Neuronal stem cell (in vitro differentiated cells): ENCODE measurements at regions not wholly inside any gene's neighbourhood (a gene's known extent, or its start where the extent isn't known, plus 50 kb on each side); places are given as distances from the start of the nearest gene placed in this dataset.

Experiments used
- DNase-seq: peaks from one replicate; pipeline ENCODE4 v3.0.0-alpha.2; 2013; ENCODE audit warnings: low spot score
- H2AFZ ChIP-seq: one replicate; pipeline ENCODE4 v1.6.1; 2013; ENCODE audit warnings: mild to moderate bottlenecking, low read length, inconsistent platforms
- H2AK5ac ChIP-seq: 2 replicates; pipeline ENCODE4 v1.6.1; 2013; ENCODE audit warnings: low read depth, mild to moderate bottlenecking, inconsistent platforms, low read length, moderate library complexity, mixed read lengths
- H2BK120ac ChIP-seq: 2 replicates; pipeline ENCODE4 v1.6.1; 2013; ENCODE audit warnings: low read depth, mild to moderate bottlenecking, inconsistent platforms, low read length, moderate library complexity, mixed read lengths
- H2BK12ac ChIP-seq: one replicate; pipeline ENCODE4 v1.6.1; 2013; ENCODE audit warnings: low read length, inconsistent platforms
- H2BK15ac ChIP-seq: 2 replicates; pipeline ENCODE4 v1.6.1; 2013; ENCODE audit warnings: mild to moderate bottlenecking, low read length, inconsistent platforms, mixed read lengths
- H2BK5ac ChIP-seq: one replicate; pipeline ENCODE4 v1.6.1; 2013; ENCODE audit warnings: inconsistent platforms, mild to moderate bottlenecking, low read length, moderate library complexity
- H3K14ac ChIP-seq: one replicate; pipeline ENCODE4 v1.6.1; 2013; ENCODE audit warnings: low read length, inconsistent platforms
- H3K18ac ChIP-seq: 2 replicates; pipeline ENCODE4 v1.6.1; 2013; ENCODE audit warnings: low read length, inconsistent platforms
- H3K23ac ChIP-seq: 2 replicates; pipeline ENCODE4 v1.6.1; 2013; ENCODE audit warnings: low read depth, mild to moderate bottlenecking, mixed read lengths, low read length, inconsistent platforms; ENCODE audit not compliant: poor library complexity
- H3K27ac ChIP-seq: replicated peaks from 3 replicates; pipeline ENCODE4 v1.5.1; 2013; ENCODE audit warnings: low read length, inconsistent platforms
- H3K27me3 ChIP-seq, 3 experiments: 2 replicates each; pipeline ENCODE4 v1.6.1; 2013; ENCODE audit warnings: low read length in 3 of 3, mild to moderate bottlenecking in 2 of 3, inconsistent platforms in 1 of 3, low read depth in 1 of 3, mixed read lengths in 1 of 3, moderate library complexity in 1 of 3; ENCODE audit not compliant: control insufficient read depth in 3 of 3, insufficient read depth in 3 of 3
- H3K36me3 ChIP-seq, 2 donors: replicated peaks in 1 of 2; 2 replicates each; pipeline ENCODE4 v1.6.1; 2013; ENCODE audit warnings: low read length in 2 of 2; ENCODE audit not compliant: control insufficient read depth in 2 of 2, insufficient read depth in 2 of 2
- H3K4ac ChIP-seq: 2 replicates; pipeline ENCODE4 v1.6.1; 2013; ENCODE audit warnings: inconsistent platforms, mild to moderate bottlenecking, low read length, moderate library complexity
- H3K4me1 ChIP-seq, 2 donors: 1 replicate in 1 of 2; 2 replicates in 1 of 2; pipeline ENCODE4 v1.6.1; 2013; ENCODE audit warnings: low read length in 2 of 2, low read depth in 1 of 2; ENCODE audit not compliant: control insufficient read depth in 2 of 2, insufficient read depth in 1 of 2
- H3K4me2 ChIP-seq: one replicate; pipeline ENCODE4 v1.6.1; 2013; ENCODE audit warnings: mild to moderate bottlenecking, low read length, inconsistent platforms; ENCODE audit not compliant: insufficient read depth, poor library complexity, severe bottlenecking
- H3K4me3 ChIP-seq, 2 donors: 2 replicates each; pipeline ENCODE4 v1.5.1; 2013; ENCODE audit warnings: low read length in 2 of 2, mild to moderate bottlenecking in 2 of 2, inconsistent platforms in 1 of 2, moderate library complexity in 1 of 2
- H3K79me1 ChIP-seq: one replicate; pipeline ENCODE4 v1.6.1; 2013; ENCODE audit warnings: low read depth, mild to moderate bottlenecking, inconsistent platforms, low read length, moderate library complexity
- H3K9ac ChIP-seq: one replicate; pipeline ENCODE4 v1.6.1; 2013; ENCODE audit warnings: mild to moderate bottlenecking, low read depth, low read length, inconsistent platforms; ENCODE audit not compliant: poor library complexity
- H3K9me3 ChIP-seq, 2 donors: replicated peaks in 1 of 2; 2 replicates each; pipeline versions ENCODE3 to v1.6.1; 2013; ENCODE audit warnings: low read length in 2 of 2, mild to moderate bottlenecking in 2 of 2, inconsistent platforms in 1 of 2, low read depth in 1 of 2, mixed read lengths in 1 of 2, moderate library complexity in 1 of 2; ENCODE audit not compliant: control insufficient read depth in 2 of 2, insufficient read depth in 1 of 2
- H4K8ac ChIP-seq: one replicate; pipeline ENCODE4 v1.6.1; 2013; ENCODE audit warnings: low read depth, mild to moderate bottlenecking, inconsistent platforms, low read length, moderate library complexity
- H4K91ac ChIP-seq: one replicate; pipeline ENCODE4 v1.6.1; 2013; ENCODE audit warnings: low read length, low read depth, mild to moderate bottlenecking, inconsistent platforms; ENCODE audit not compliant: poor library complexity
- WGBS, 2 donors: extraction: QIAGEN DNeasy Blood & Tissue Kit; methylation state at CpG; one replicate each; pipeline ENCODE4 v1.1.7; 2013; ENCODE audit warnings: missing lambda C conversion rate in 2 of 2, mixed read lengths in 1 of 2; ENCODE audit not compliant: insufficient read length in 2 of 2, insufficient replicate concordance in 1 of 2; ENCODE audit errors: extremely low coverage in 2 of 2; 5-methylcytosine and 5-hydroxymethylcytosine counted together

DNA sequence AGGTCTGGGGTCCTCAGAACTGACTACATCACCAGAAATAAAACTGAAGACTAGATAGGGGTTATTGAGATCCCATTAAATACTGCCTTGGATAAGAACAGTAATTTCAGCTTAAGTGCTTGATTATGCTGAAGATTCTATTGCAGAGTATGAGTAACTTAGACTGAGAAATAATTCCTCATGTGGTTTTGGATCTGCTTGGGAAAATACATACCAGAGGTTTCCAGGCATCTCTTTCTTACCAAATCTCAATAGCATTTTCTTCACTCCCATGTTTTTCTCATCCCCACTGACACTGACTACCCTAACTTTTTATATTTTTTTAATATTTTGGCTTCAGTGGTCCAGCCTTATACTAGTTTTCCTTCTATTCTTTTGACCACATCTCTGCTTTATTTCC lies 92.0 kb upstream of the TEX13D start:
- Histone ChIP-seq H2BK15ac (no peak overlapping the region), H2BK5ac (no peak overlapping the region), H3K4ac (no peak overlapping the region), H3K36me3 (no peaks in the 10 kb centered on the region), H3K9ac (no peak overlapping the region), H3K27me3 (no peaks in the 10 kb centered on the region), H3K4me1 (no peaks in the 10 kb centered on the region), H2BK120ac (no peak overlapping the region), H3K14ac (no peak overlapping the region), H3K4me3 (no peak overlapping the region), H2AK5ac (no peak overlapping the region), H3K79me1 (no peaks in the 10 kb centered on the region), H3K9me3 (no peaks in the 10 kb centered on the region), H4K91ac (no peak overlapping the region), H2AFZ (no peak overlapping the region), H3K4me2 (no peak overlapping the region), H2BK12ac (no peak overlapping the region), H3K23ac (no peak overlapping the region), H3K27ac (no peak overlapping the region), H3K18ac (no peak overlapping the region), H4K8ac (no peak overlapping the region)
- DNase-seq = no peak

- Histone ChIP-seq H2BK15ac (no peak overlapping the region), H3K4me1 (no peaks in the 10 kb centered on the region), H3K14ac (no peak overlapping the region), H2AFZ (peak overlapping the region; percentile 58), H2AK5ac (no peak overlapping the region), H3K9ac (no peak overlapping the region), H3K9me3 (no peaks in the 10 kb centered on the region), H2BK12ac (no peak overlapping the region), H3K4me3 (no peak overlapping the region), H3K27ac (no peak overlapping the region), H3K18ac (no peak overlapping the region), H3K36me3 (no peaks in the 10 kb centered on the region), H3K23ac (no peak overlapping the region), H3K79me1 (no peaks in the 10 kb centered on the region), H4K8ac (no peak overlapping the region), H3K4me2 (no peak overlapping the region), H3K4ac (no peak overlapping the region), H2BK5ac (no peak overlapping the region), H3K27me3 (no peaks in the 10 kb centered on the region), H2BK120ac (no peak overlapping the region), H4K91ac (no peak overlapping the region)
- no peak for DNase-seq
- WGBS, 2 donors = no CpG with 5 or more reads among the region's 5 CpGs
Measured at GRCh38 chrX:124242131-124242530, 90.3 kb upstream of the TEX13D start.

DNA sequence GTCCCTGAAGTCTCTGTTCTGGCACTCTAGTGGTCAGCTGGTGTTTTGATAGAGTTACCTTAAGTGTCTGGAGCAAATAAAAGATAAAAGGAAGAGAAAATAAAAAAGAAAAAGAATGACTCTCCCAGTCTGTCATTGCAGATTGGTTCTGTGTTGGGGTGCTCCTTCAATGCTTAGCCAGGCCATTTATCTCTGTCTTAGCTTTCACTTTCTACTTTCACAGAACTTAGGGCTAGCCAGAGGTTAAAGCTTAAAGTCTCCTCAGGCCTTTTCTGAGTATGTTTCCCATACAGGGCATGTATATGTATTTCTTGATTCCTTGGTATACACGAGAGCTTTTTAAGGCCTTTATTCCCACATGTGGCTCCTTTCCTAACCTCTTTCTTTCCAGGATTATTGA lies 83.1 kb upstream of the TEX13D start:
- Histone ChIP-seq H3K4me2 (no peak overlapping the region), H3K14ac (no peak overlapping the region), H3K27ac (no peak overlapping the region), H2AK5ac (no peak overlapping the region), H4K8ac (no peak overlapping the region), H2BK120ac (no peak overlapping the region), H3K79me1 (no peaks in the 10 kb centered on the region), H2AFZ (no peak overlapping the region), H3K27me3 (no peaks in the 10 kb centered on the region), H3K9ac (no peak overlapping the region), H2BK15ac (no peak overlapping the region), H3K4me1 (no peaks in the 10 kb centered on the region), H3K4ac (no peak overlapping the region), H2BK5ac (no peak overlapping the region), H3K9me3 (no peaks in the 10 kb centered on the region), H3K23ac (no peak overlapping the region), H3K36me3 (no peaks in the 10 kb centered on the region), H3K4me3 (no peak overlapping the region), H2BK12ac (no peak overlapping the region), H3K18ac (no peak overlapping the region), H4K91ac (no peak overlapping the region)
- WGBS, 2 donors = no CpG with 5 or more reads among the region's 1 CpG
- no peak for DNase-seq

DNA sequence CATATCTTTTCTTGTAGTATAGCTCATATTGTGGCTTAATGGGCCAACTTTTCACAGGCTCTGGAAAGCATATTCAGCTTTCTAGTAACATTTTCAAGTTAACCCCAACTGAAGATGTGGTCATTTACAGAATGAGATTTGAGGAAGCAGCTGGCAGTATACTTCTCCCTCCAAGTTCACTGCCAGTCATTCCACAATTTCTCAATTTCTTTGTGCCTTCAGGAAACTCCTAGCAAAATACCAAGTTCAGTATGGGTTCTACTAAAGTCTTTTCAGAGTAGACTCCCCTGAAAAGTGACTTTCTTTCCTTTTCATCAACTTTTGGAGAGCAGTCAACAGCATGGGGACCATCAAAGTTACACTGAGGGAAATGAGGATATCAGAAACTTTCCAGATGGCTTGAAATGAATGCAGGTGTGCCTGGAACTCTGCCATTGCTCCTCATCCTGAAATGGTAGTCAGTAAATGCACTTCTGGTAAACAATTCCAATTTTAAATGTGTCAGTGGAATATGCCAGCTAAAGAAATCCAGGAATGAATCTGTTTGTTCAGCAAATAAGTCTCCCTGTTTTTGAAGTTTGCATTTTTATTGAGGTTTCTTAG lies 81.5 kb upstream of the TEX13D start:
- Histone ChIP-seq H3K4me3 (no peak overlapping the region), H3K14ac (no peak overlapping the region), H3K23ac (no peak overlapping the region), H2AK5ac (no peak overlapping the region), H2BK15ac (no peak overlapping the region), H4K8ac (no peak overlapping the region), H3K36me3 (no peaks in the 10 kb centered on the region), H3K9me3 (no peaks in the 10 kb centered on the region), H3K79me1 (no peaks in the 10 kb centered on the region), H3K4ac (no peak overlapping the region), H3K9ac (no peak overlapping the region), H2BK120ac (no peak overlapping the region), H3K27ac (no peak overlapping the region), H2BK5ac (no peak overlapping the region), H2AFZ (no peak overlapping the region), H4K91ac (no peak overlapping the region), H3K4me1 (no peaks in the 10 kb centered on the region), H3K4me2 (no peak overlapping the region), H3K27me3 (no peaks in the 10 kb centered on the region), H3K18ac (no peak overlapping the region), H2BK12ac (no peak overlapping the region)
- DNase-seq = no peak
